NCI-H1930 (cell line): ENCODE measurements at regions not wholly inside any gene's neighbourhood (a gene's known extent, or its start where the extent isn't known, plus 50 kb on each side); places are given as distances from the start of the nearest gene placed in this dataset.
"Not testable (repeated sequence)": the region's sequence is repeated elsewhere in the genome, so short reads cannot be mapped to it uniquely, and the experiment has no call there.

ENCODE experiments used
- DNase-seq, 2 experiments: peaks; one replicate each; lab custom pipeline; 2025; lab: John Stamatoyannopoulos, UW

GRCh38 chr9:39567396-39567795 lies 211.9 kb downstream of the SPATA31A1 start:
- DNase-seq: not testable (repeated sequence)

- not testable (repeated sequence) for DNase-seq
These were observed 213.4 kb downstream of the SPATA31A1 start for GRCh38 chr9:39568900-39569299.

- DNase-seq: not testable (repeated sequence)
These were observed 217.9 kb downstream of the SPATA31A1 start for GRCh38 chr9:39573024-39574022.

- not testable (repeated sequence) for DNase-seq
These were observed 223.5 kb downstream of the SPATA31A1 start for GRCh38 chr9:39579000-39579399.

- DNase-seq: not testable (repeated sequence)
These were observed 225.8 kb downstream of the SPATA31A1 start for GRCh38 chr9:39581296-39581695.

- not testable (repeated sequence) for DNase-seq
These were observed 227.4 kb downstream of the SPATA31A1 start for GRCh38 chr9:39582677-39583412.

- not testable (repeated sequence) for DNase-seq
These were observed 227.9 kb downstream of the SPATA31A1 start for GRCh38 chr9:39583413-39583747.

- DNase-seq: not testable (repeated sequence)
These were observed 229.8 kb downstream of the SPATA31A1 start for GRCh38 chr9:39585233-39585632.

GRCh38 chr9:39587844-39588499 lies 232.5 kb downstream of the SPATA31A1 start:
- DNase-seq: no peak

GRCh38 chr9:39588500-39589137 lies 233.2 kb downstream of the SPATA31A1 start:
- no peak for DNase-seq

GRCh38 chr9:39604089-39604488 lies 248.6 kb downstream of the SPATA31A1 start:
- not testable (repeated sequence) for DNase-seq

- not testable (repeated sequence) for DNase-seq
These were observed 256.2 kb downstream of the SPATA31A1 start for GRCh38 chr9:39611449-39612231.

- DNase-seq: not testable (repeated sequence)
These were observed 261.0 kb downstream of the SPATA31A1 start for GRCh38 chr9:39616480-39616879.

- not testable (repeated sequence) for DNase-seq
These were observed 268.6 kb downstream of the SPATA31A1 start for GRCh38 chr9:39624048-39624447.

- not testable (repeated sequence) for DNase-seq
These were observed 276.6 kb downstream of the SPATA31A1 start for GRCh38 chr9:39632071-39632470.

- not testable (repeated sequence) for DNase-seq
These were observed 293.6 kb downstream of the SPATA31A1 start for GRCh38 chr9:39649029-39649428.

- not testable (repeated sequence) for DNase-seq
These were observed 301.6 kb downstream of the SPATA31A1 start for GRCh38 chr9:39656960-39657603.

GRCh38 chr9:39663020-39663419 lies 307.6 kb downstream of the SPATA31A1 start:
- not testable (repeated sequence) for DNase-seq

- DNase-seq: not testable (repeated sequence)
These were observed 308.2 kb downstream of the SPATA31A1 start for GRCh38 chr9:39663713-39664112.

GRCh38 chr9:39665020-39665419 lies 309.6 kb downstream of the SPATA31A1 start:
- DNase-seq: not testable (repeated sequence)
